Upper lobe of left lung (tissue), 4 donors: ENCODE measurements at regions not wholly inside any gene's neighbourhood (a gene's known extent, or its start where the extent isn't known, plus 50 kb on each side); places are given as distances from the start of the nearest gene placed in this dataset.

Source experiments
- EP300 ChIP-seq, 4 donors: sonication (generic); formaldehyde crosslinking; IDR thresholded peaks; one replicate each; pipeline ENCODE4 v1.5.1; 2017; ENCODE audit warnings: antibody characterized with exemption in 4 of 4, control low read depth in 2 of 4
- TF ChIP-seq, protein P1 (sequence below), 6 experiments: fragments of 450-650 bp in 4 of 6; fragments of 200-600 bp in 2 of 6; sonication (generic) in 2 of 6; IDR thresholded peaks; one replicate each; pipeline ENCODE4 v1.5.1; 2016 to 2019; ENCODE audit warnings: antibody characterized with exemption in 6 of 6

DNA sequence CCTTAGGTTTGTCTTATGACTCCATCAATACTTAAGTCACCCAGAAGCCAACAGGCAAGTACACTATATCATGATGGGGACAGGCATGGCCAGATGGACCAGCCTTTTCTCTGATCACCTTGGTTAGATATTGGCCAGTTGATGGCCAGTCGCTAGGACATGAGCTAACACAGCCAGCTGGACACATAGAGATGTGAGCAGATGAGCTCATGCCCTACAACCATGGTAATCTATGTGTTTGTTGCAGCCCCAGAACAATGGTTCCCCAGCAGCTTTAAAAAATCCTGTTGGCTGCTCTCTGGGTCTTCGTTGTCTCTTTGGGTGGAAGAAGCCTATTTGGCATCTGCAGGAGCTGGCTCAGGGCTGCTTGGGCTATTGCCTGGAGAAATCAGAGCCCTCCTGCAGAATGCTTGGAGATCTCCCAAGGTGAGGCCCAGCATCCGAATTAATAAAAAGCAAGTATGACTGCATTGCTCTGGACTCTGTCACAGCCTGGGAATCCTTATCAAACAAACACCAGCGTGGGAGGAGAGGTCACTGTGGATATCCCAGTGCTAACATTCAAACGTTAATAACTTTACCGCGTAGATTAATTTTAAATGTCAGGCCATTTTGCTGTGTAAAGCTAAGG, 62.3 kb upstream of the KLHL29 start:
- TF ChIP-seq, protein P1, sequence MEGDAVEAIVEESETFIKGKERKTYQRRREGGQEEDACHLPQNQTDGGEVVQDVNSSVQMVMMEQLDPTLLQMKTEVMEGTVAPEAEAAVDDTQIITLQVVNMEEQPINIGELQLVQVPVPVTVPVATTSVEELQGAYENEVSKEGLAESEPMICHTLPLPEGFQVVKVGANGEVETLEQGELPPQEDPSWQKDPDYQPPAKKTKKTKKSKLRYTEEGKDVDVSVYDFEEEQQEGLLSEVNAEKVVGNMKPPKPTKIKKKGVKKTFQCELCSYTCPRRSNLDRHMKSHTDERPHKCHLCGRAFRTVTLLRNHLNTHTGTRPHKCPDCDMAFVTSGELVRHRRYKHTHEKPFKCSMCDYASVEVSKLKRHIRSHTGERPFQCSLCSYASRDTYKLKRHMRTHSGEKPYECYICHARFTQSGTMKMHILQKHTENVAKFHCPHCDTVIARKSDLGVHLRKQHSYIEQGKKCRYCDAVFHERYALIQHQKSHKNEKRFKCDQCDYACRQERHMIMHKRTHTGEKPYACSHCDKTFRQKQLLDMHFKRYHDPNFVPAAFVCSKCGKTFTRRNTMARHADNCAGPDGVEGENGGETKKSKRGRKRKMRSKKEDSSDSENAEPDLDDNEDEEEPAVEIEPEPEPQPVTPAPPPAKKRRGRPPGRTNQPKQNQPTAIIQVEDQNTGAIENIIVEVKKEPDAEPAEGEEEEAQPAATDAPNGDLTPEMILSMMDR (IDR thresholded peaks at IDR 0.05) = no peak
- TF ChIP-seq EP300 (IDR thresholded peaks at IDR 0.05) = no peak
